ENCODE measurements at regions not wholly inside any gene's neighbourhood (a gene's known extent, or its start where the extent isn't known, plus 50 kb on each side); places are given as distances from the start of the nearest gene placed in this dataset.

DNA sequence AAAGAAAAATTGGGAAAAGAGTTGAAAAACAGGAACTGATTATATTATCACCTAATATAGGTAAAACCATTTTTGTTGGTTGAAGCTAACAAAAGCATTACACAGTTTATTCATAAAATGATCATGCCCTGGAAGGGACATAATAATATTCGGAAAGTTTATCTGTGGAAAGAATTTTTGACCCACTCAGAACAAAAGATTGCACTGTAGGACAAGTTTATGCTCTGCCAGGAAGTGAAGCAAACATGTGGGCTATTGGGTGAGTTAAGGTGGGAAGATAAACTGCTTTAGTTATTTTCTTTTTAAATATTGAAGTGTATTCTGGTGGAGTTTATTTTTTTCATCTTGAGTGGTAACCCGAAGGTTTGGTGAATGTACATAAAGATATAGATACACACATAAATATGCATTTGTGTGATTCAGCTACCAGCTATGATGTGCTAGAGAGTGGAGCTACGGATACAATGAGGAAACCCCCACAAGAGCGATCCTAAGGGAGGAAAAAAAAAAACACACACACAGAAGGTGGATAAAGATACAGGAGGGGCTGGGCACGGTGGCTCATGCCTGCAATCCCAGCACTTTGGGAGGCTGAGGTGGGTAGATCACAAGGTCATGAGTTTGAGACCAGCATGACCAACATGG, 506.4 kb upstream of the THBS1 start:
- Histone ChIP-seq H2AK5ac (ENCODE audit: low read depth, low read length) (no peak overlapping the region), H3K4me2 (ENCODE audit: insufficient read depth in 1 of 2, low read depth in 2 of 2, low read length in 2 of 2) (no peak overlapping the region), H3K14ac (ENCODE audit: insufficient read length) (no peak overlapping the region), H3K4ac (replicated peaks; ENCODE audit: insufficient read length, low read depth, low read length) (no peak overlapping the region), H3K36me3 (ENCODE audit: control insufficient read depth in 2 of 4, insufficient read depth in 4 of 4, low read length in 3 of 4) (no peaks in the 10 kb centered on the region), H3K23ac (ENCODE audit: insufficient read length) (no peak overlapping the region), H3K79me1 (ENCODE audit: low read depth, low read length) (no peaks in the 10 kb centered on the region), H2BK120ac (replicated peaks; ENCODE audit: low read depth, low read length) (no peak overlapping the region), H2BK15ac (ENCODE audit: low read length) (no peak overlapping the region), H2AFZ (ENCODE audit: low read length) (no peak overlapping the region), H3K27me3 (replicated peaks in 1 of 4; ENCODE audit: control insufficient read depth in 3 of 4, extremely low read depth in 1 of 4, insufficient read depth in 3 of 4, low read length in 3 of 4) (no peaks in the 10 kb centered on the region), H4K5ac (ENCODE audit: insufficient read length, low read depth, low read length) (no peak overlapping the region), H2BK12ac (ENCODE audit: low read depth, low read length) (no peak overlapping the region), H3K23me2 (ENCODE audit: low read depth, low read length) (no peaks in the 10 kb centered on the region), H3K4me3 (ENCODE audit: extremely low read depth in 1 of 4, insufficient read depth in 2 of 4, low read depth in 3 of 4, low read length in 4 of 4) (no peak overlapping the region), H4K20me1 (replicated peaks in 1 of 2; ENCODE audit: control insufficient read depth in 1 of 2, insufficient read depth in 2 of 2, low read length in 2 of 2) (no peaks in the 10 kb centered on the region), H3K56ac (replicated peaks; ENCODE audit: insufficient read length, low read depth, low read length) (no peak overlapping the region), H3K9me3 (ENCODE audit: insufficient read depth in 2 of 2, low read depth in 1 of 2, low read length in 1 of 2) (no peaks in the 10 kb centered on the region), H2BK20ac (ENCODE audit: low read length) (no peak overlapping the region), H3K27ac (ENCODE audit: low read depth, low read length) (no peak overlapping the region), H3K79me2 (ENCODE audit: control insufficient read depth in 1 of 2, insufficient read depth in 2 of 2, low read length in 2 of 2) (no peaks in the 10 kb centered on the region), H4K91ac (replicated peaks; ENCODE audit: insufficient read length, low read length) (no peak overlapping the region), H3K9ac (replicated peaks in 1 of 4; ENCODE audit: extremely low read depth in 1 of 4, low read depth in 3 of 4, low read length in 3 of 4) (no peak overlapping the region), H2BK5ac (ENCODE audit: low read depth, low read length) (no peak overlapping the region), H3K4me1 (replicated peaks in 1 of 4; ENCODE audit: control insufficient read depth in 3 of 4, insufficient read depth in 4 of 4, low read length in 3 of 4) (no peaks in the 10 kb centered on the region), H4K8ac (ENCODE audit: extremely low read depth, insufficient read depth, low read length) (no peak overlapping the region), H3K18ac (ENCODE audit: extremely low read depth, low read length) (no peak overlapping the region)
- DNase-seq (ENCODE audit: low read depth in 1 of 2, low spot score in 2 of 2) (no peak), FAIRE-seq (no peak)
- CTCF ChIA-PET (ENCODE audit: partially characterized antibody) = no interaction called here
- POLR2A ChIA-PET (ENCODE audit: partially characterized antibody) = no interaction called here
- no peak for TF ChIP-seq SP2 (IDR thresholded peaks at IDR 0.05; ENCODE audit: low read length)
- TF ChIP-seq POLR2AphosphoS5 (IDR thresholded peaks at IDR 0.05; ENCODE audit: low read depth, low read length) = no peak
- TF ChIP-seq, protein P1, sequence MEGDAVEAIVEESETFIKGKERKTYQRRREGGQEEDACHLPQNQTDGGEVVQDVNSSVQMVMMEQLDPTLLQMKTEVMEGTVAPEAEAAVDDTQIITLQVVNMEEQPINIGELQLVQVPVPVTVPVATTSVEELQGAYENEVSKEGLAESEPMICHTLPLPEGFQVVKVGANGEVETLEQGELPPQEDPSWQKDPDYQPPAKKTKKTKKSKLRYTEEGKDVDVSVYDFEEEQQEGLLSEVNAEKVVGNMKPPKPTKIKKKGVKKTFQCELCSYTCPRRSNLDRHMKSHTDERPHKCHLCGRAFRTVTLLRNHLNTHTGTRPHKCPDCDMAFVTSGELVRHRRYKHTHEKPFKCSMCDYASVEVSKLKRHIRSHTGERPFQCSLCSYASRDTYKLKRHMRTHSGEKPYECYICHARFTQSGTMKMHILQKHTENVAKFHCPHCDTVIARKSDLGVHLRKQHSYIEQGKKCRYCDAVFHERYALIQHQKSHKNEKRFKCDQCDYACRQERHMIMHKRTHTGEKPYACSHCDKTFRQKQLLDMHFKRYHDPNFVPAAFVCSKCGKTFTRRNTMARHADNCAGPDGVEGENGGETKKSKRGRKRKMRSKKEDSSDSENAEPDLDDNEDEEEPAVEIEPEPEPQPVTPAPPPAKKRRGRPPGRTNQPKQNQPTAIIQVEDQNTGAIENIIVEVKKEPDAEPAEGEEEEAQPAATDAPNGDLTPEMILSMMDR (IDR thresholded peaks at IDR 0.05; ENCODE audit: control extremely low read depth in 1 of 3, insufficient read depth in 1 of 3, low read depth in 1 of 3, low read length in 3 of 3) = no peak
- no peak for TF ChIP-seq BRCA1 (IDR thresholded peaks at IDR 0.05; ENCODE audit: low read depth, low read length)
- no peak for TF ChIP-seq TAF7 (optimal IDR thresholded peaks at IDR 0.05; ENCODE audit: borderline replicate concordance, low read depth, low read length)
- TF ChIP-seq CBX5 (IDR thresholded peaks at IDR 0.05; ENCODE audit: low read depth, low read length) = no peak
- TF ChIP-seq PHF8 (conservative IDR thresholded peaks at IDR 0.05; ENCODE audit: low read depth, low read length) = no peak
- TF ChIP-seq CREB1 (IDR thresholded peaks at IDR 0.05) = no peak
- TF ChIP-seq SIX5 (IDR thresholded peaks at IDR 0.05; ENCODE audit: low read depth, low read length) = no peak
- 84% methylated on average over 5 of the region's 5 CpGs; no CpG with 5 or more reads in 1 of the 2 experiments for WGBS, 2 experiments (ENCODE audit: extremely low coverage in 1 of 2, insufficient coverage in 1 of 2, insufficient read length in 1 of 2, insufficient replicate concordance in 2 of 2, low coverage in 1 of 2, low lambda C conversion rate in 2 of 2, missing lambda C conversion rate in 1 of 2)
